IMR-90 (cell line): ENCODE measurements at regions not wholly inside any gene's neighbourhood (a gene's known extent, or its start where the extent isn't known, plus 50 kb on each side); places are given as distances from the start of the nearest gene placed in this dataset.

Source experiments
- ATAC-seq: fragments of 200-7000 bp; cut with Tn5 transposase; 2 replicates; pipeline ENCODE4 v1.9.1; 2020; ENCODE audit warnings: low read depth, mild to moderate bottlenecking, moderate library complexity
- BruUV-seq: library from RNA; stranded (reverse); fragments of 400-500 nt; replicated peaks from 2 replicates; lab custom pipeline; 2021; lab: Mats Ljungman, UMichigan
- CTCF ChIA-PET: fragments of 300-600 bp; formaldehyde crosslinking; extraction: SDS; loops from one replicate; lab custom pipeline; 2021; ENCODE audit warnings: antibody characterized with exemption; lab: Yijun Ruan, JAX
- POLR2A ChIA-PET: fragments of 300-600 bp; sonication (Branson Sonifier 250); formaldehyde crosslinking; loops from one replicate; lab custom pipeline; 2022; ENCODE audit warnings: antibody characterized with exemption; ENCODE audit not compliant: unreplicated experiment; lab: Charles Lee
- DNase-seq: peaks from one replicate; pipeline ENCODE4 v3.0.0; 2013
- H2AFZ ChIP-seq: replicated peaks from 2 replicates; pipeline ENCODE3; 2013; ENCODE audit warnings: low read length, mild to moderate bottlenecking; ENCODE audit not compliant: poor library complexity
- H2AK5ac ChIP-seq: 2 replicates; pipeline ENCODE4 v1.6.1; 2013; ENCODE audit warnings: low read depth, low read length, inconsistent platforms
- H2AK9ac ChIP-seq: replicated peaks from 2 replicates; pipeline ENCODE3; 2013; ENCODE audit warnings: mild to moderate bottlenecking, low read depth, low read length, moderate library complexity; ENCODE audit not compliant: poor library complexity
- H2BK120ac ChIP-seq: 2 replicates; pipeline ENCODE4 v1.6.1; 2013; ENCODE audit warnings: low read depth, low read length, inconsistent platforms
- H2BK15ac ChIP-seq: 3 replicates; pipeline ENCODE4 v1.6.1; 2013; ENCODE audit warnings: low read depth, low read length, inconsistent platforms
- H2BK20ac ChIP-seq: 2 replicates; pipeline ENCODE4 v1.6.1; 2013; ENCODE audit warnings: low read depth, mild to moderate bottlenecking, inconsistent platforms, low read length, moderate library complexity
- H2BK5ac ChIP-seq: 2 replicates; pipeline ENCODE4 v1.6.1; 2013; ENCODE audit warnings: mild to moderate bottlenecking, low read depth, low read length, inconsistent platforms; ENCODE audit not compliant: poor library complexity, severe bottlenecking
- H3K14ac ChIP-seq: replicated peaks from 2 replicates; pipeline ENCODE4 v1.6.1; 2013; ENCODE audit warnings: low read depth, low read length, inconsistent platforms
- H3K18ac ChIP-seq: 2 replicates; pipeline ENCODE4 v1.6.1; 2013; ENCODE audit warnings: low read depth, low read length, control low read depth
- H3K23ac ChIP-seq: 2 replicates; pipeline ENCODE4 v1.6.1; 2013; ENCODE audit warnings: low read depth, low read length, inconsistent platforms
- H3K27ac ChIP-seq: 2 replicates; pipeline ENCODE4 v1.5.1; 2013; ENCODE audit warnings: mild to moderate bottlenecking, control low read depth, low read length; ENCODE audit not compliant: insufficient read depth
- H3K27me3 ChIP-seq: 2 replicates; pipeline ENCODE4 v1.6.1; 2013; ENCODE audit warnings: low read length; ENCODE audit not compliant: control insufficient read depth, insufficient read depth
- H3K36me3 ChIP-seq: 2 replicates; pipeline ENCODE4 v1.6.1; 2013; ENCODE audit warnings: low read length, mixed read lengths; ENCODE audit not compliant: control insufficient read depth, insufficient read depth
- H3K4ac ChIP-seq: 2 replicates; pipeline ENCODE4 v1.6.1; 2013; ENCODE audit warnings: low read depth, low read length, inconsistent platforms
- H3K4me1 ChIP-seq: 2 replicates; pipeline ENCODE4 v1.6.1; 2013; ENCODE audit warnings: low read length, mixed read lengths; ENCODE audit not compliant: control insufficient read depth, insufficient read depth
- H3K4me2 ChIP-seq: 2 replicates; pipeline ENCODE4 v1.6.1; 2013; ENCODE audit warnings: low read depth, mild to moderate bottlenecking, control low read depth, low read length, moderate library complexity
- H3K4me3 ChIP-seq: 2 replicates; pipeline ENCODE4 v1.5.1; 2013; ENCODE audit warnings: low read depth, mild to moderate bottlenecking, control low read depth, low read length, moderate library complexity; ENCODE audit not compliant: insufficient read depth
- H3K56ac ChIP-seq: 2 replicates; pipeline ENCODE4 v1.6.1; 2013; ENCODE audit warnings: low read length, inconsistent platforms; ENCODE audit not compliant: insufficient read depth; ENCODE audit errors: extremely low read depth
- H3K79me1 ChIP-seq, 2 experiments: 2 replicates each; pipeline ENCODE4 v1.6.1; 2013; ENCODE audit warnings: low read length in 2 of 2, inconsistent platforms in 1 of 2, low read depth in 1 of 2
- H3K9ac ChIP-seq: 2 replicates; pipeline ENCODE4 v1.6.1; 2013; ENCODE audit warnings: low read depth, low read length, control low read depth
- H3K9me1 ChIP-seq: 2 replicates; pipeline ENCODE4 v1.6.1; 2013; ENCODE audit warnings: low read length, inconsistent platforms; ENCODE audit not compliant: insufficient read depth
- H3K9me3 ChIP-seq: 2 replicates; pipeline ENCODE4 v1.6.1; 2013; ENCODE audit warnings: low read length; ENCODE audit not compliant: control insufficient read depth, insufficient read depth
- H4K20me1 ChIP-seq: 2 replicates; pipeline ENCODE4 v1.6.1; 2013; ENCODE audit warnings: low read length, inconsistent platforms; ENCODE audit not compliant: insufficient read depth
- H4K5ac ChIP-seq: 2 replicates; pipeline ENCODE4 v1.6.1; 2013; ENCODE audit warnings: mild to moderate bottlenecking, low read depth, low read length, control low read depth
- H4K8ac ChIP-seq, 2 experiments: 2 replicates each; pipeline ENCODE4 v1.6.1; 2013; ENCODE audit warnings: low read depth in 2 of 2, low read length in 2 of 2, control low read depth in 1 of 2, inconsistent platforms in 1 of 2
- H4K91ac ChIP-seq: 2 replicates; pipeline ENCODE4 v1.6.1; 2013; ENCODE audit warnings: low read depth, low read length, inconsistent platforms; ENCODE audit not compliant: insufficient read depth
- CEBPB ChIP-seq: IDR thresholded peaks from 2 replicates; pipeline ENCODE4 v1.6.1; 2012; ENCODE audit warnings: low read depth, low read length, improper control_type of control experiment
- FOS ChIP-seq: fragments of 150-350 bp; IDR thresholded peaks from 2 replicates; pipeline ENCODE4 v1.6.1; 2016; ENCODE audit warnings: low read depth, low read length
- RCOR1 ChIP-seq: IDR thresholded peaks from 2 replicates; pipeline ENCODE4 v1.6.1; 2012; ENCODE audit warnings: mild to moderate bottlenecking, low read length, improper control_type of control experiment; ENCODE audit not compliant: insufficient replicate concordance
- WGBS, 2 experiments: methylation state at CpG; one replicate each; pipeline versions ENCODE4 v1.1.5 to v1.1.7; 2013; ENCODE audit warnings: missing lambda C conversion rate in 2 of 2; ENCODE audit not compliant: insufficient read length in 1 of 2; ENCODE audit errors: extremely low coverage in 2 of 2; 5-methylcytosine and 5-hydroxymethylcytosine counted together
- dilution Hi-C: fragments of 300-500 bp; cut with HindIII; formaldehyde crosslinking; loops from one replicate; pipeline ENCODE4 v1.14.3; 2018; ENCODE audit warnings: low sequenced_read_pairs; ENCODE audit not compliant: unreplicated experiment
- in situ Hi-C: fragments of 300-500 bp; cut with MboI; formaldehyde crosslinking; loops from 3 replicates; pipeline ENCODE4 v1.14.3; 2019; ENCODE audit warnings: low sequenced_read_pairs, inconsistent platforms, mixed read lengths
- intact Hi-C: fragments of 100-400 bp; cut with micrococcal nuclease; formaldehyde crosslinking; loops from 2 replicates; pipeline ENCODE4 v1.10.0; 2022
- TF ChIP-seq, protein P1 (sequence below): fragments of 150-350 bp; IDR thresholded peaks from 2 replicates; pipeline ENCODE4 v1.6.1; 2017; ENCODE audit warnings: mild to moderate bottlenecking, antibody characterized with exemption, low read length, low read depth

DNA sequence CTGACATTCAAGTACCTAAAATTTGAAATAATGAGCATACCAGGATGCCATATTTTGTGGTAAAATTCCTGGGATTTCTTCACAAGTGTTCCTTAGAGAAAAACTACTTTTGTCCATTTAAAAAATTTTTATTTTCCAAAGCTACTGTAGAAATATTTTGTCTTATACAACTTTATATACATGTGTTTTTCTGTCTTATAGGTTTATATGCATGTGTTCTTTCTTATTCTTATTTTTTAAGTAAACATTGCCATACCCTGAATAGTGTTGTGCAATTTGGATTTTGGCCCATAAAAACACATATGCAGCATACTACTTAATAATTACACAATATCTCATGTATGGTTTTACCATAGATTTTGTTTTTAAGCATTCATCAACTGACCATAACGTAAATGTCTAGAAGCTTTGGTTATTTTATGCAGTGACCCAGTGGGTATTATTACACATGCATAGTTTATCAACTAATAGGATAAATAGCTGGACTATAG lies 1107.4 kb upstream of the SEL1L start:
- Histone ChIP-seq H3K23ac (no peak overlapping the region), H2AK5ac (no peak overlapping the region), H2BK15ac (no peak overlapping the region), H3K79me1 (no peaks in the 10 kb centered on the region), H4K91ac (no peak overlapping the region), H3K9me3 (peaks cover 13% of the 10 kb centered on the region), H3K56ac (no peak overlapping the region), H2AFZ (no peak overlapping the region), H3K14ac (no peak overlapping the region), H3K27ac (no peak overlapping the region), H2BK120ac (no peak overlapping the region), H3K4me2 (no peak overlapping the region), H4K8ac (no peak overlapping the region), H3K9me1 (no peaks in the 10 kb centered on the region), H3K4me1 (no peaks in the 10 kb centered on the region), H2AK9ac (no peak overlapping the region), H3K9ac (no peak overlapping the region), H3K4me3 (no peak overlapping the region), H4K5ac (no peak overlapping the region), H3K4ac (no peak overlapping the region), H2BK20ac (no peak overlapping the region), H3K36me3 (no peaks in the 10 kb centered on the region), H2BK5ac (no peak overlapping the region), H3K18ac (no peak overlapping the region), H3K27me3 (no peaks in the 10 kb centered on the region), H4K20me1 (no peaks in the 10 kb centered on the region)
- CTCF ChIA-PET: interaction anchor here (0.5 kb wide), 1 partner anchor 263 kb away, joined by 6 read pairs; no protein-coding TSS in a partner anchor
- in situ Hi-C loops (no loop called here), dilution Hi-C loops (no loop called here), intact Hi-C loops (no loop called here)
- ATAC-seq (no peak), DNase-seq (no peak)
- WGBS, 2 experiments: no CpG with 5 or more reads among the region's 1 CpG
- no TSS peak for BruUV-seq
- POLR2A ChIA-PET: no interaction called here
- TF ChIP-seq CEBPB: 0 out of 2 replicates have a peak, but pooled peaks have one; percentile 5
- TF ChIP-seq, protein P1, sequence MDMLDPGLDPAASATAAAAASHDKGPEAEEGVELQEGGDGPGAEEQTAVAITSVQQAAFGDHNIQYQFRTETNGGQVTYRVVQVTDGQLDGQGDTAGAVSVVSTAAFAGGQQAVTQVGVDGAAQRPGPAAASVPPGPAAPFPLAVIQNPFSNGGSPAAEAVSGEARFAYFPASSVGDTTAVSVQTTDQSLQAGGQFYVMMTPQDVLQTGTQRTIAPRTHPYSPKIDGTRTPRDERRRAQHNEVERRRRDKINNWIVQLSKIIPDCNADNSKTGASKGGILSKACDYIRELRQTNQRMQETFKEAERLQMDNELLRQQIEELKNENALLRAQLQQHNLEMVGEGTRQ: no peak
- TF ChIP-seq FOS: no peak
- no peak for TF ChIP-seq RCOR1
